ENCODE measurements at regions not wholly inside any gene's neighbourhood (a gene's known extent, or its start where the extent isn't known, plus 50 kb on each side); places are given as distances from the start of the nearest gene placed in this dataset.

GRCh38 chr6:170040115-170040500 is 250.8 kb downstream of the DLL1 start:
- TF ChIP-seq SUZ12 (IDR thresholded peaks at IDR 0.05; ENCODE audit: extremely low read depth, insufficient read depth, insufficient read length) = no peak
- no peak for TF ChIP-seq ZNF274 (IDR thresholded peaks at IDR 0.05; ENCODE audit: low read depth, low read length)
- TF ChIP-seq YY1 (IDR thresholded peaks at IDR 0.05; ENCODE audit: insufficient read depth, insufficient read length) = no peak

All from NT2/D1 (cell line).